ENCODE measurements at regions not wholly inside any gene's neighbourhood (a gene's known extent, or its start where the extent isn't known, plus 50 kb on each side); places are given as distances from the start of the nearest gene placed in this dataset.

DNA sequence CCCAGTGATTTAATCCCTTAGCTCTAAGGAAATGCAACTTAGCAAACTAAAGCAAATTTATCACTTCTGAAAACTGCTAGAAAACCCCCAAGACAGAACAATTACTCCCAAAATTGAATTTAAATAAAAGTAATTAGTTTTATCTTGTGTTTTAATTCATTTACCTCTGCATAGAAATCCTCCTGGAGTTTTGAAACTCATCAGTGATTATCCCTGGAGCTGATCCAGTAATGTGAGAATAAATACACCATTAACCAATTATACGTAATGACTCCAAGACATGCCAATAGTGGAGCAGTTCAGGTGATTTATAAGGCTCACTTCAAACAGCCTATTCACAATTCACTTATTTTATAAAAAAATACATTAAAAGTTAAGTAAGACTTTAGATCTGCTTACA is 855.3 kb upstream of the FLRT2 start:
- no peaks in the 10 kb centered on the region for H3K4me1 Mint-ChIP-seq
- Histone ChIP-seq H3K9me3 (ENCODE audit: control insufficient read depth, insufficient read depth, low read length) (no peaks in the 10 kb centered on the region), H3K4me3 (ENCODE audit: low read length) (no peak overlapping the region), H3K27ac (ENCODE audit: low read length) (no peak overlapping the region), H3K27me3 (ENCODE audit: control insufficient read depth, insufficient read depth, low read length) (no peaks in the 10 kb centered on the region), H3K36me3 (ENCODE audit: control insufficient read depth, insufficient read depth, low read length) (no peaks in the 10 kb centered on the region), H3K4me1 (ENCODE audit: control insufficient read depth, insufficient read depth, low read length) (no peaks in the 10 kb centered on the region)
- intact Hi-C loops (cut with micrococcal nuclease) = no loop called here
- no peaks in the 10 kb centered on the region for H3K27me3 Mint-ChIP-seq (ENCODE audit: low read depth in 2 of 2)
- peaks cover 6 to 9% of the 10 kb centered on the region in 2 donors for H3K9me3 Mint-ChIP-seq
- H3K36me3 Mint-ChIP-seq = no peaks in the 10 kb centered on the region
- H3K4me3 Mint-ChIP-seq = no peak overlapping the region
- TF ChIP-seq CTCF (IDR thresholded peaks at IDR 0.05) = no peak
- 80% methylated on average over 1 of the region's 1 CpG for WGBS (ENCODE audit: insufficient coverage)
- DNase-seq = no peak
- no peak overlapping the region for H3K27ac Mint-ChIP-seq
- no peak for ATAC-seq

- no peaks in the 10 kb centered on the region for H3K27me3 ChIP-seq (ENCODE audit: control insufficient read depth, insufficient read depth, low read length)
- no peaks in the 10 kb centered on the region for H3K4me1 ChIP-seq (ENCODE audit: control insufficient read depth, insufficient read depth, low read length)
- H3K9me3 ChIP-seq (ENCODE audit: control insufficient read depth, insufficient read depth, low read length) = no peaks in the 10 kb centered on the region
- Mint-ChIP-seq H3K27me3 (ENCODE audit: low read depth in 2 of 2) (no peaks in the 10 kb centered on the region), H3K9me3 (peaks cover 14% of the 10 kb centered on the region in 2 donors), H3K4me3 (no peak overlapping the region), H3K27ac (no peak overlapping the region), H3K4me1 (no peaks in the 10 kb centered on the region), H3K36me3 (no peaks in the 10 kb centered on the region)
- 36% methylated on average over 2 of the region's 3 CpGs for WGBS (ENCODE audit: insufficient coverage)
- no peak overlapping the region for H3K4me3 ChIP-seq (ENCODE audit: low read length)
- DNase-seq (no peak), ATAC-seq (no peak)
- no peak overlapping the region for H3K27ac ChIP-seq (ENCODE audit: low read length)
- no peak for TF ChIP-seq CTCF (IDR thresholded peaks at IDR 0.05)
- intact Hi-C loops (cut with micrococcal nuclease) = no loop called here
- no peaks in the 10 kb centered on the region for H3K36me3 ChIP-seq (ENCODE audit: control insufficient read depth, insufficient read depth, low read length)
Measured at GRCh38 chr14:84686550-84686949, 843.4 kb upstream of the FLRT2 start.

- no peak overlapping the region for H3K27ac ChIP-seq (ENCODE audit: low read length)
- H3K4me3 Mint-ChIP-seq = no peak overlapping the region
- no peaks in the 10 kb centered on the region for H3K4me1 Mint-ChIP-seq
- no peaks in the 10 kb centered on the region for H3K36me3 Mint-ChIP-seq
- no peak for ATAC-seq
- H3K4me3 ChIP-seq (ENCODE audit: low read length) = no peak overlapping the region
- H3K27me3 ChIP-seq (ENCODE audit: control insufficient read depth, insufficient read depth, low read length) = no peaks in the 10 kb centered on the region
- H3K9me3 Mint-ChIP-seq = peaks cover 10 to 11% of the 10 kb centered on the region in 2 donors
- intact Hi-C loops (cut with micrococcal nuclease) = no loop called here
- no peak for TF ChIP-seq CTCF (IDR thresholded peaks at IDR 0.05)
- H3K36me3 ChIP-seq (ENCODE audit: control insufficient read depth, insufficient read depth, low read length) = no peaks in the 10 kb centered on the region
- no peak overlapping the region for H3K27ac Mint-ChIP-seq
- H3K27me3 Mint-ChIP-seq (ENCODE audit: low read depth in 2 of 2) = no peaks in the 10 kb centered on the region
- no peaks in the 10 kb centered on the region for H3K9me3 ChIP-seq (ENCODE audit: control insufficient read depth, insufficient read depth, low read length)
- 76% methylated on average over 5 of the region's 7 CpGs for WGBS (ENCODE audit: insufficient coverage)
- no peaks in the 10 kb centered on the region for H3K4me1 ChIP-seq (ENCODE audit: control insufficient read depth, insufficient read depth, low read length)
- DNase-seq = no peak
Measured at GRCh38 chr14:84688297-84689025, 841.5 kb upstream of the FLRT2 start.

DNA sequence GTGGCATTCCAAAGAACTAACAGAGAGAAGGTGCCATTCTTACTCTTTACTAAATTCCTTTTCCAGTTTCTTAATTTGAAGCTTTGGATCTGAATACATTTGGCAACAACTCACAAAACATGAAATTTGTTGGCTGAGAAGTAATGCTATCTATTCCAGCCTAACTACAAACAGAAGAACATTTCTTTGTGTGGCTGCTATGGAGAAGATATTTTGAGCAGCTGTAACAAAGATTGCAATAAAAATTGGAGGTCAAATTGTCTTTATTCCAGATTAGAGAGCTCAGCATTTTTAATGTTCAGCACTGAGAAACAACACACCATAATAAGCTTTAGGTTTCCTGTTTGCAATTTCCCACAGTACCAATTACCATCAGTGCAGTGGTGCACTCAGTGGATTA is 835.8 kb upstream of the FLRT2 start:
- intact Hi-C loops (cut with micrococcal nuclease) = no loop called here
- no peak for DNase-seq
- TF ChIP-seq CTCF (IDR thresholded peaks at IDR 0.05) = no peak
- no peak for ATAC-seq
- H3K27me3 Mint-ChIP-seq (ENCODE audit: low read depth in 2 of 2) = no peaks in the 10 kb centered on the region
- Histone ChIP-seq H3K9me3 (ENCODE audit: control insufficient read depth, insufficient read depth, low read length) (no peaks in the 10 kb centered on the region), H3K27me3 (ENCODE audit: control insufficient read depth, insufficient read depth, low read length) (no peaks in the 10 kb centered on the region), H3K4me1 (ENCODE audit: control insufficient read depth, insufficient read depth, low read length) (no peaks in the 10 kb centered on the region), H3K4me3 (ENCODE audit: low read length) (no peak overlapping the region), H3K27ac (ENCODE audit: low read length) (no peak overlapping the region), H3K36me3 (ENCODE audit: control insufficient read depth, insufficient read depth, low read length) (no peaks in the 10 kb centered on the region)
- no peak overlapping the region for H3K4me3 Mint-ChIP-seq
- H3K9me3 Mint-ChIP-seq = peaks cover 4% of the 10 kb centered on the region in 2 donors
- H3K4me1 Mint-ChIP-seq = no peaks in the 10 kb centered on the region
- no peaks in the 10 kb centered on the region for H3K36me3 Mint-ChIP-seq
- no peak overlapping the region for H3K27ac Mint-ChIP-seq

Measured in natural killer cell (primary cell).